ENCODE measurements at regions not wholly inside any gene's neighbourhood (a gene's known extent, or its start where the extent isn't known, plus 50 kb on each side); places are given as distances from the start of the nearest gene placed in this dataset.

- DNase-seq = no peak
- WGBS, 2 donors = 85 to 90% methylated on average over 1 of the region's 1 CpG
- no peak for TF ChIP-seq CTCF (IDR thresholded peaks at IDR 0.05)
- TF ChIP-seq POLR2A (IDR thresholded peaks at IDR 0.05) = no peak
- Histone ChIP-seq H3K4me1 (no peaks in the 10 kb centered on the region), H3K4me3 (no peak overlapping the region), H3K27ac (no peak overlapping the region), H3K27me3 (no peaks in the 10 kb centered on the region), H3K36me3 (ENCODE audit: low read depth, missing control alignments) (no peaks in the 10 kb centered on the region), H3K9me3 (no peaks in the 10 kb centered on the region)
- intact Hi-C loops (cut with DNase I; ENCODE audit: low total_unique reads) = no loop called here
These were observed 79.6 kb downstream of the NFKBIZ start for GRCh38 chr3:101928890-101929289.

- intact Hi-C loops (cut with DNase I; ENCODE audit: low total_unique reads) = no loop called here
- H3K36me3 ChIP-seq (ENCODE audit: low read depth, missing control alignments) = no peaks in the 10 kb centered on the region
- TF ChIP-seq CTCF (IDR thresholded peaks at IDR 0.05) = no peak
- TF ChIP-seq POLR2A (IDR thresholded peaks at IDR 0.05) = no peak
- no peaks in the 10 kb centered on the region for H3K27me3 ChIP-seq
- WGBS, 2 donors = 95 to 97% methylated on average over 1 of the region's 1 CpG
- H3K4me1 ChIP-seq = no peaks in the 10 kb centered on the region
- H3K4me3 ChIP-seq = no peak overlapping the region
- H3K27ac ChIP-seq = no peak overlapping the region
- DNase-seq = no peak
- H3K9me3 ChIP-seq = no peaks in the 10 kb centered on the region
These were observed 81.8 kb downstream of the NFKBIZ start for GRCh38 chr3:101931081-101931480.

GRCh38 chr3:101932326-101933068 lies 83.2 kb downstream of the NFKBIZ start:
- no peak for DNase-seq
- TF ChIP-seq POLR2A (IDR thresholded peaks at IDR 0.05) = no peak
- Histone ChIP-seq H3K27me3 (no peaks in the 10 kb centered on the region), H3K4me3 (no peak overlapping the region), H3K27ac (no peak overlapping the region), H3K36me3 (ENCODE audit: low read depth, missing control alignments) (no peaks in the 10 kb centered on the region), H3K4me1 (no peaks in the 10 kb centered on the region), H3K9me3 (no peaks in the 10 kb centered on the region)
- intact Hi-C loops (cut with DNase I; ENCODE audit: low total_unique reads) = no loop called here
- WGBS, 2 donors = 88 to 90% methylated on average over 6 of the region's 6 CpGs

GRCh38 chr3:101936419-101937356 lies 87.4 kb downstream of the NFKBIZ start:
- TF ChIP-seq CTCF (IDR thresholded peaks at IDR 0.05) (no peak), POLR2A (IDR thresholded peaks at IDR 0.05) (no peak)

GRCh38 chr3:101938262-101938847 lies 89.0 kb downstream of the NFKBIZ start:
- H3K27me3 ChIP-seq = no peaks in the 10 kb centered on the region
- H3K27ac ChIP-seq = no peak overlapping the region
- no peak for DNase-seq
- 37 to 41% methylated on average over 2 of the region's 2 CpGs for WGBS, 2 donors
- H3K36me3 ChIP-seq (ENCODE audit: low read depth, missing control alignments) = no peaks in the 10 kb centered on the region
- no peaks in the 10 kb centered on the region for H3K4me1 ChIP-seq
- no peak for TF ChIP-seq CTCF (IDR thresholded peaks at IDR 0.05)
- no peak for TF ChIP-seq POLR2A (IDR thresholded peaks at IDR 0.05)
- no peak overlapping the region for H3K4me3 ChIP-seq
- H3K9me3 ChIP-seq = no peaks in the 10 kb centered on the region
- intact Hi-C loops (cut with DNase I; ENCODE audit: low total_unique reads) = no loop called here

More at GRCh38 chr3:101936419-101937356, 87.4 kb downstream of the NFKBIZ start:
- Histone ChIP-seq H3K36me3 (ENCODE audit: low read depth, missing control alignments) (no peaks in the 10 kb centered on the region), H3K9me3 (no peaks in the 10 kb centered on the region), H3K27me3 (no peaks in the 10 kb centered on the region), H3K4me3 (no peak overlapping the region), H3K27ac (no peak overlapping the region), H3K4me1 (no peaks in the 10 kb centered on the region)
- 75 to 87% methylated on average over 10 of the region's 10 CpGs for WGBS, 2 donors
- DNase-seq = no peak
- intact Hi-C loops (cut with DNase I; ENCODE audit: low total_unique reads) = no loop called here
